Upper lobe of right lung (tissue), 1 donor: ENCODE measurements at regions not wholly inside any gene's neighbourhood (a gene's known extent, or its start where the extent isn't known, plus 50 kb on each side); places are given as distances from the start of the nearest gene placed in this dataset.

Experiments
- ATAC-seq: fragments of 200-7000 bp; cut with Tn5 transposase; one replicate; pipeline ENCODE4 v1.9.1; 2020; ENCODE audit warnings: mild to moderate bottlenecking, moderate library complexity
- DNase-seq: peaks from one replicate; pipeline ENCODE4 v3.0.0-alpha.2; 2020
- H3K27ac ChIP-seq: fragments of 200-600 bp; one replicate; pipeline ENCODE4 v1.8.0; 2022
- H3K27me3 ChIP-seq: fragments of 200-600 bp; one replicate; pipeline ENCODE4 v1.8.0; 2022; ENCODE audit warnings: mild to moderate bottlenecking
- H3K36me3 ChIP-seq: fragments of 200-600 bp; one replicate; pipeline ENCODE4 v1.8.0; 2022
- H3K4me1 ChIP-seq: fragments of 200-600 bp; one replicate; pipeline ENCODE4 v1.8.0; 2022
- H3K4me3 ChIP-seq: fragments of 200-600 bp; one replicate; pipeline ENCODE4 v1.8.0; 2022; ENCODE audit warnings: mild to moderate bottlenecking
- H3K9me3 ChIP-seq: fragments of 200-600 bp; one replicate; pipeline ENCODE4 v1.8.0; 2022
- intact Hi-C: fragments of 100-400 bp; cut with DNase I; formaldehyde crosslinking; loops from one replicate; pipeline ENCODE4 v1.11.0; 2022
- TF ChIP-seq, protein P1 (sequence below): fragments of 200-600 bp; IDR thresholded peaks from one replicate; pipeline ENCODE4 v1.8.0; 2022; ENCODE audit warnings: antibody characterized with exemption
- donor health status: DM: no; HTN: yes; CAD: no; lungs with severe emphysema.

- intact Hi-C loops, result no loop called here
- Histone ChIP-seq H3K9me3 (no peaks in the 10 kb centered on the region), H3K4me3 (no peak overlapping the region), H3K36me3 (no peaks in the 10 kb centered on the region), H3K27me3 (no peaks in the 10 kb centered on the region), H3K27ac (no peak overlapping the region), H3K4me1 (no peaks in the 10 kb centered on the region)
- ATAC-seq (no peak), DNase-seq (no peak)
- TF ChIP-seq, protein P1, sequence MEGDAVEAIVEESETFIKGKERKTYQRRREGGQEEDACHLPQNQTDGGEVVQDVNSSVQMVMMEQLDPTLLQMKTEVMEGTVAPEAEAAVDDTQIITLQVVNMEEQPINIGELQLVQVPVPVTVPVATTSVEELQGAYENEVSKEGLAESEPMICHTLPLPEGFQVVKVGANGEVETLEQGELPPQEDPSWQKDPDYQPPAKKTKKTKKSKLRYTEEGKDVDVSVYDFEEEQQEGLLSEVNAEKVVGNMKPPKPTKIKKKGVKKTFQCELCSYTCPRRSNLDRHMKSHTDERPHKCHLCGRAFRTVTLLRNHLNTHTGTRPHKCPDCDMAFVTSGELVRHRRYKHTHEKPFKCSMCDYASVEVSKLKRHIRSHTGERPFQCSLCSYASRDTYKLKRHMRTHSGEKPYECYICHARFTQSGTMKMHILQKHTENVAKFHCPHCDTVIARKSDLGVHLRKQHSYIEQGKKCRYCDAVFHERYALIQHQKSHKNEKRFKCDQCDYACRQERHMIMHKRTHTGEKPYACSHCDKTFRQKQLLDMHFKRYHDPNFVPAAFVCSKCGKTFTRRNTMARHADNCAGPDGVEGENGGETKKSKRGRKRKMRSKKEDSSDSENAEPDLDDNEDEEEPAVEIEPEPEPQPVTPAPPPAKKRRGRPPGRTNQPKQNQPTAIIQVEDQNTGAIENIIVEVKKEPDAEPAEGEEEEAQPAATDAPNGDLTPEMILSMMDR, result no peak
Measured at GRCh38 chr2:13480057-13480456, 763.3 kb downstream of the TRIB2 start.

DNA sequence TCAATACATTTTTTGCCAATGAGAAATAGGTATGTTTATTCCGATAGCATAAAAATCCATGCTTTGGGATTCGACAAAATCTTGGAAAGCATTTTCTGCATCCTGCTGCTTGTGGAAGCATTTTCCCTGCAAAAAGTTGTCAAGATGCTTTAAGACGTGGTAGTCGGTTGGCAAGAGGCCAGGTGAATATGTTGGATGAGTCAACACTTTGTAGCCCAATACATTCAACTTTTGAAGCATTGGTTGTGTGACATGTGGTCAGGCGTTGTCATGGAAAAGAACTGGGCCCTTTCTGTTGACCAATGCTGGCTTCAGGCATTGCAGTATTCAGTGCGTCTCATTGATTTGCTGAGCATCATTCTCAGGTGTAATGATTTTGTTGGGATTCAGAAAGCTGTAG lies 764.5 kb downstream of the TRIB2 start:
- TF ChIP-seq, protein P1, result no peak
- Histone ChIP-seq H3K4me3 (no peak overlapping the region), H3K9me3 (no peaks in the 10 kb centered on the region), H3K27me3 (no peaks in the 10 kb centered on the region), H3K4me1 (no peaks in the 10 kb centered on the region), H3K36me3 (no peaks in the 10 kb centered on the region), H3K27ac (no peak overlapping the region)
- intact Hi-C loops, result no loop called here
- DNase-seq, result no peak
- ATAC-seq, result no peak

DNA sequence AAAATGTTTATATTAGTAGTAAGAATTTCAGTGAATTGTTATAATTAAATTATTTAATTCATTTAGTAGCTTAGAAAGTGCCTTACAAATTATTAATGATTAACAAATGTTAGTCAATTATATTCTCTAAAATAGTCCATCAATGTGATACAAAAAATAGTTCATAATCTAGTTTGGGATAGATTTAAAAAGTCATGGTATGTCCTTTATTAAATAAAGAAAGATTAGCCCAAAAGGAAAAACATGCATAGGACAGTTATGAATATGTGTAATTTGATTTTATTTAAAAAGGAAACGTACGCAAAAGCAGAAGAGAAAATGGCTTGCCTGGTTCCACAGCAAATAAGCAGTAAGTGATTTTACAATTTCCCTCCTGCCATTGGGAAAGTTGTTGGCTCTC lies 768.5 kb downstream of the TRIB2 start:
- no peak for DNase-seq
- Histone ChIP-seq H3K27ac (no peak overlapping the region), H3K4me3 (no peak overlapping the region), H3K36me3 (no peaks in the 10 kb centered on the region), H3K9me3 (no peaks in the 10 kb centered on the region), H3K27me3 (no peaks in the 10 kb centered on the region), H3K4me1 (no peaks in the 10 kb centered on the region)
- ATAC-seq, result no peak
- TF ChIP-seq, protein P1, result no peak
- intact Hi-C loops, result no loop called here

- H3K4me3 ChIP-seq, result no peak overlapping the region
- TF ChIP-seq, protein P1, result no peak
- H3K9me3 ChIP-seq, result no peaks in the 10 kb centered on the region
- intact Hi-C loops, result no loop called here
- DNase-seq (no peak), ATAC-seq (no peak)
- H3K27ac ChIP-seq, result no peak overlapping the region
- no peaks in the 10 kb centered on the region for H3K36me3 ChIP-seq
- H3K4me1 ChIP-seq, result no peaks in the 10 kb centered on the region
- H3K27me3 ChIP-seq, result no peaks in the 10 kb centered on the region
Measured at GRCh38 chr2:13488965-13489364, 772.2 kb downstream of the TRIB2 start.

- Histone ChIP-seq H3K27ac (no peak overlapping the region), H3K27me3 (no peaks in the 10 kb centered on the region), H3K36me3 (no peaks in the 10 kb centered on the region), H3K4me3 (no peak overlapping the region), H3K4me1 (no peaks in the 10 kb centered on the region), H3K9me3 (no peaks in the 10 kb centered on the region)
- no peak for ATAC-seq
- TF ChIP-seq, protein P1, result no peak
- DNase-seq, result no peak
- intact Hi-C loops, result no loop called here
Measured at GRCh38 chr2:13492262-13492661, 775.5 kb downstream of the TRIB2 start.

- no peaks in the 10 kb centered on the region for H3K9me3 ChIP-seq
- intact Hi-C loops, result no loop called here
- H3K27me3 ChIP-seq, result no peaks in the 10 kb centered on the region
- H3K27ac ChIP-seq, result no peak overlapping the region
- ATAC-seq, result no peak
- H3K36me3 ChIP-seq, result no peaks in the 10 kb centered on the region
- H3K4me3 ChIP-seq, result no peak overlapping the region
- TF ChIP-seq, protein P1, result no peak
- no peak for DNase-seq
- H3K4me1 ChIP-seq, result no peaks in the 10 kb centered on the region
Measured at GRCh38 chr2:13495051-13495450, 778.3 kb downstream of the TRIB2 start.
